ENCODE measurements at regions not wholly inside any gene's neighbourhood (a gene's known extent, or its start where the extent isn't known, plus 50 kb on each side); places are given as distances from the start of the nearest gene placed in this dataset.
"Not testable (repeated sequence)": the region's sequence is repeated elsewhere in the genome, so short reads cannot be mapped to it uniquely, and the experiment has no call there.

DNA sequence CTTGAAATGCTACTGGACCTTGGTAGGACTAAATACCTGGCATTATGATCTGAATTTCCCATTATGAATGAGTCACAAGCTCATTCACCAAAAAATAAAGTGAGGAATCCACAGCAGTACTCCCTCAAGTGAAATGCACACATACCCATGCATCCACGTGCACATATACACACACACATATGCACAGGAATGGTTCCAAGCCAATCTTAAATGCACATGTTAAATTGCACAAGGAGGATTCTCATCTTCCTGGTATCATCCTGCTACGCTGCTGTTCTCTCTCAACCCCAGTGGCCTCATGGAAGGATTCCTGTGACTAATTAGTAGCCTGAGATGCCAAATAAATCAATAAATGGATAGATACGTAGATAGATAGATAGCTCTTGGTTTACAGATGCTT lies 132.1 kb upstream of the KLF12 start:
- no peak for DNase-seq (ENCODE audit: low spot score)

DNA sequence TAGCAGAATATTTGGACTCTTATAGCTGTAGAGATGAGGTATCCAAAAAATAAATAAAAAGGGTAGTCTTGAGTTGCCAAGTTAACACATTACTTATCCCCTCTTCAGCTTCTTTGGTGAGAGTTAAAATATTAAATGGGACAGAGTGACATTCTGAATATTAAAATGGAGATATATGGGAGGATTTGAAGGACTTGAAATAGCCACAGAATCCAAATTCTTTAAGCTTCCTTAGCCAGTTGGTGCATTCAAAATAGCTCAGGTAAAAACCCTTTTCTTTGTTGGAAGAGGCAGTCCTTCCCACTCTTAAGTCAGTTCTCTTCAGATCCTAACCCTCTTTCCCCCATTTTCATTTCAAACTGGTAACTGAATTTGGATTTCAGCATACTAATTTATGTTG lies 130.1 kb upstream of the KLF12 start:
- DNase-seq (ENCODE audit: low spot score): no peak

DNA sequence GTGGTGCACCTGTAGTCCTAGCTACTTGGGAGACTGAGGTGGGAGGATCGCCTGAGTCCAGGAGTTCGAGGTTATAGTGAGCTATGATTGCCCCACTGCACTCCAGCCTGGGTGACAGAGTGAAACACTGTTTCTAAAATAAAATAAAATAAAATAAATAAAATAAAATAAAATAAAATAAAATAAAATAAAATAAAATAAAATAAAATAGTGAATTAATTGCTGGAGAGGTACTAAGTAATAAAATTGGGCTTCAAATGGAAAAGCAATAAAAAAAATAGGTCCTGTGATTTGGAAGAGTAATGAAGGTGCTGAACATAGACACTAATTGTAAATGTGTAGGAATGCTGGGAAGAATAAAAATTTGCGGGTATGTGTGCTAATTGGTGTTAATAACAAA lies 126.2 kb upstream of the KLF12 start:
- not testable (repeated sequence) for DNase-seq (ENCODE audit: low spot score)

DNA sequence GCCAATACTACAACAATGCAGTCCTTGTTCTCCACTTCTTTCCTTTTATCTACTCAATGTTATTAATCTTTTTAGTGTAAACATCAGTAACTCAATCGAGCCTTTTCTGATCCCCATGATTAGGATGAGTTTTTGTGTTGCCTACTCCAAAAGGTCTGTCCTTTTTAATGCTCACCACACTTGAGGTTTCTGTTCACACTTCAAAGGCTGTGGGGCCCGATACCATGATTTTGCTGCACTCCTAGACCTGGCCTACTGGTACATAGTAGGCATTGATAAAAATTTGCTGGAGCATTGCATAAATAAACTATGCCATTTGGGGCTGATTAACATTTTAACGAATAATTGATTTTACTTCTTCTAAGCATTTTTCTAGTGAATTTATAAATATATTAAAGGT lies 125.4 kb upstream of the KLF12 start:
- no peak for DNase-seq (ENCODE audit: low spot score)

DNA sequence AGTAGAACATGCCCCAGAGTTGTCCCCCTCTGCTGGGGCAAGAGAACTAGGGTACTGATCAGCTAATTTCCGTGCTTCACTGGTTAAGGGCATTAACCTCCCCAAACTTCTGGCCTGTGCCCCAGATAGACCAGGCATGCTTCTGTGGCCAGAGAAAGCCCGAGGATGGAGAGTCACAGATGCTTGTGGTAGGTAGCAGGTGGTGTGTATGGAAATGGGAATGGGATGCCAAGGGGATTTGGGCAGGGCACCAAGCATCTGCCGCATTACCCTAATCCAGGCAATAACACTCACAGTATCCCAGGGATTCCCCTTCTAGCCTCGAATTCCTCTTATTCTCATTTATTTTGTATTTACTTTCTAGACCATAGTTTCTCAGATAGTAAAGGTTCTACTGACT lies 124.8 kb upstream of the KLF12 start:
- no peak for DNase-seq (ENCODE audit: low spot score)

DNA sequence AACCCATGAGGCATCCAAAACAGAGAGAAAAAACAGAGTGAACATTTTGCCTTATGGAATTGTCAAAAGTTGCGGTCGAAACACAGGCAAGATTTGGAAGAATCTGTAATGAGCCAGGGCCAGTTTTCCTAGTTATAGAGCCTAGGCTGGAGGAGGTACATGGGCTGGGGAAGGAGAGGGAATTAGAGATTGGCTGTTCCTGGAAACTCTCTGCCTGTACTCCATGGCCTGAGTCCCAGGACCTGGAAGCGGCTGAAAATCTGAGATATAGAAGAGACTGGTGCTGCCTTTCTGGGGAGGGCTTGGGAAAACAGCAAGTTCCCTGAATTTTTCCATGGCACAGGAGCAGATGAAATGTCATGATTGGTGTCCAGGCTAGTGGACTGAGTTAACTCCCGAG lies 122.8 kb upstream of the KLF12 start:
- DNase-seq (ENCODE audit: low spot score): no peak

DNA sequence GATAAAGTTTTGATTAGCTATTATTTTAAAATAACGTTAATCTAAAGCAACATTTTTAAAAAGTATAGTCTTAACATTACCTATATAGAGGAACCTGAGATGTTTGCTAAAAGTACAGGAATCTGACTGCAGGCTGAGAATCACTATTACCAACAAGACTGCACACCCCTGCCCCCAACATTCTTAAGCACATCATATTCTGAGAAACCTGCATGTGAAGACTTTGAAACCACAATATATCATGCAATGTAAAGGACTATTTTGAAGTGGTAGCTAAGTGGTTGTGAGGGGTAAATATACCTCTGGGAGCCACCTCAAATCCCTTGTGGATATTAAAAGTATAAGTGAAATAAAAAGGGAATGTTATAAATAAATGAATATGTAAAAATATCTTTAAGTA lies 119.0 kb upstream of the KLF12 start:
- no peak for DNase-seq (ENCODE audit: low spot score)

DNA sequence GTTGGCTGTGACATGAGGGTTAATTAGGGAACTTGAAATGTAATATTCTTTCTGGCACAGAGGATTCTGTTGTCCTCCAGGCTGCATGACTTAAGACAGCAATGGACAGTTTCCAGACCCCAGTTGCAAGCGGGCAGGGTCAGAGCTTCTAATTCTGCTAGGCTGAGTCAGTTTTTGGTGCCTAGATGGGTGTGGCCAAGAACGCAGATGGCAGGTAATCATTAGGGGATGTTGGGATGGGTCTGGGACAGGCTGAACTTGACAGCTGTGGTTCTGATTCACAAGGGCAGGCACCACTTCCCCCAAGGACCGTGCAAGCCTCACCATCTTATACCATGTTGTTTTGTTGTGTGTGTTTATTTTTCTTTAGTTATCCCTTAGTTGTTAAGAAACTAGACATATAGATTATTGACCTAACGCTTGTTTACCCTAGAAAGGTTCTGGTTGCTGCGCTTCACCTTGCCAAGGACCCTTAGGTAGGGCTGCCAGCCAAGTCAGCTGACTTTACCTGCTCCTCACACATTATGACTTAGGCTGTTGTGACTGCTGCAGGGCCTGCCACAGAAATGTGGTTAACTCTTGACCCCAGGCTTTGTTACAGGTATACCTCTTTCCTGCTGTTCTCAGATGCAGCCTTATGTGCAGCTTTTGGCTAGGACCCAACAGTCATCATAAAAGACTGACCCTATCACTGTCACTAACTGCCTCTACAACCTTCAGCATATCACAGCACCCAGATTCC lies 117.7 kb upstream of the KLF12 start:
- no peak for DNase-seq (ENCODE audit: low spot score)

DNA sequence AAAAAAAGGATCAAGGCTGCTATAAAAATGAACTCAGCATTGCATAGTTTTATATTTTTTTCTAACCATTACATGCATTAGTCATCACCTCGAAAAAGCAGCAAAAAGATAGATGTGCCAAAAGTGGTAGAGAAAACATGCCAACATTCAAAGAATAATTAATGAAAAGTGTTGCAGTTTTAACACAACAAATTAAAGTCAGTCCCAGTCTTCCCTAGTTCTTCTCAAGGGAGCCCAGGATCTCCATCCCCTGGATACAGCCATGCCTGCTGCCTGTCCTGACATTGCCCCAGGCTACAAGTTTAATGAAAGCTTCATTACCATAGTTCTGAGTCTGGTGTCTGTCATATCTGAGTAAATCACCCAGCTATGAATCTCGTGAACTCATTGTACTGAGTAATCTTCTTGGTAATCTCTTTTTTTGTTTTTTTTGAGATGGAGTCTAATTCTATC lies 116.6 kb upstream of the KLF12 start:
- no peak for DNase-seq (ENCODE audit: low spot score)

DNA sequence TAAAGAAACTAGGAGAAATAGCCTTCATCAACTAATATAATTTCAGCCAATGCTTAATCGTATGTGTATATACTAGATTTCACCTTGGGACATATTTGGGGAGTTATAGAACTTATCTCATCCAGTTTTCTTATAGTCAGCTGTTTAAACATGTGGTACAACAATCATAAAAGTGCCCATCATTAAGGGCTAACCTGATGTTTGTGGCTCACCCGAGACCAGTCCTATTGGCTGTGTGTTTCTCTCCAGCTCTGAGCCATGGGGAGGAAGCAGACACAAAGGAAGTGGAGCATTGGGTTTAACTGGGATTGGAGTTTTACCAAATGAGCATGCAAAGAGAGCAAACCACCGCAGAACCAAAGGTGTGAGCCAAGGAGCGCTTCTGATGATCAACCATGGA lies 114.3 kb upstream of the KLF12 start:
- no peak for DNase-seq (ENCODE audit: low spot score)

DNA sequence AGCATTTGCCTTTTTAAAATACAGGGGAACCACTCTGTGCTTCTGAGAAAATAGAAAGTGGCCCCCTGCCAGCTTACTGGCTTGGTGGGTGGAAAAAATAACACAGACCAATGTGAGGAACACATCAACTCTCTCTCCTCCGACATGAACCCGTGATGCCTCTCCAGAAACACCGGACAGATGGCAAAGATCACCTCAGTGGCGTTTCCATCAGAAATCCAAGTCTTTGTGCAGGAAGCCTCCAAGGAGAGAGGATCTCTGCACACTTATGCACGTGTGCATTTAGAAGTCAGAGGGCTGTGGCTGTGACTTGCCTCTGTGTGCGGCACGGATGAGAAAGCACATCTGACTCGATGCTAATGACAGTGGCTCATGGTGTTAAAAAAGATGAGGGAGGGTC lies 112.3 kb upstream of the KLF12 start:
- no peak for DNase-seq (ENCODE audit: low spot score)

DNA sequence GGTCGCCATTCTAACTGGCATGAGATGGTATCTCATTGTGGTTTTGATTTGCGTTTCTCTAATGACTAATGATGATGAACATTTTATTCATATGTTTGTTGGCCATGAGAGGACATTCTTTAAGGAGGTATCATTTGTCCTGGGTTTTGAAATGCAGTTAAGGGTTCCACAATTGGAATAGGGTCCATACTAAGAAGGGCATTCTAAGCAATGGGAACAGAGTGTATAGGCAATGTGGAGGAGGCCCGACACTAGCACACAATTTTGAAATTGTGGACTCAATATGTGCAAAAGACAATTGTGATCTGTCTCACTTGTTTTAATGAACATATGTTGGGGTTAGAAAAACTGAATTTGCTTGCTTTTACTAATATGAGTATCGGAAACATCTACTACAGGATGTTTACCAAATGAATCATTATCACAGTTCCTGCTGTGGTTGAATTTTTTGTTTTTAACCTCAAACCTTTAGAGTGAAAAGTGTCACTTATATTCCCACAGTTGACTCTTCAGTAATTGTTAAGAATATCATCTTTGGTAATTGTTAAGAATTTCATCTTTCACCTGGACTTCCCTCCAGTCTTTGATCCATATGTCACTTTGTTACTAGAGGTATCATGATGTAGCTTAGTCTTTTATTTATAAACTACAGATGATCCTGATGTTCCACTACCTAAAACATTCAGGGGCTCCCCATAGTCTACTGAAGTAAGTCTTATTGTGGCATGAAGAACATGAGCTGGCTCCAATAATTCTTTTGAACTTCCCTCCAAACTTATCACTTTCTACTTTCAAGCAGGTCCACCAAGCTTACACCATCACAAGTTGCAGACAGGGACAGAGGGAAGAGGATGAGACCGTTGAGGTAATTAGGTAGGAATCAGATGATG lies 109.7 kb upstream of the KLF12 start:
- no peak for DNase-seq (ENCODE audit: low spot score)

DNA sequence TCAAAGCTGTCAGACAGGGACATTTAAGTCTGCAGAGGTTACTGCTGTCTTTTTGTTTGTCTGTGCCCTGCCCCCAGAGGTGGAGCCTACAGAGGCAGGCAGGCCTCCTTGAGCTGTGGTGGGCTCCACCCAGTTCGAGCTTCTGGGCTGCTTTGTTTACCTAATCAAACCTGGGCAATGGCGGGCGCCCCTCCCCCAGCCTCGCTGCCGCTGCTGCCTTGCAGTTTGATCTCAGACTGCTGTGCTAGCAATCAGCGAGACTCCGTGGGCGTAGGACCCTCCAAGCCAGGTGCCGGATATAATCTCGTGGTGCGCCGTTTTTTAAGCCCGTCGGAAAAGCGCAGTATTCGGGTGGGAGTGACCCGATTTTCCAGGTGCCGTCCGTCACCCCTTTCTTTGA lies 107.1 kb upstream of the KLF12 start:
- not testable (repeated sequence) for DNase-seq (ENCODE audit: low spot score)

DNA sequence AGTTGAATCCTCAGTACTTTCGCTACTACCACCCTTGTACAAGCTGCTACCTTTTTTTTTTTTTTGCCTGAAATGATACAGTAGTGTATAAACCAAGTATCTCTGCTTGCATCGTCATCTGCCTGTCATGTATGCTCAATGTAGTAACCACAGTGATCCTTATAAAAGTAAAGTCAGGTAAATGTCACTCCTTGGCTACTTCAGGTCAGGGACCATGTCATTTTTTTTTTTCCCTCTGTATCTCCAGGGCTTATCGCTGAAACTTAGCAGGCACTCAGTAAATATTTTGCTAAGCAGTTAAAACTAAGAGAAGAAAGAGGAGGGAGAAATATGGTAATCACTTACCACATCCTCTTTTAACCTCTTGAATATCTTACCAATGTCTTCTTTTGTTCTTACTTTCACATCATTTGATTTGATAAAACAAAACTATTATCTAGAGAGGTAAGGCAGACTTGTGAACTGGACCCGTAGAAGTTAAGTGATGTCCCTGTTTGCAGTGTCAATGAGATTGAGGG lies 96.8 kb upstream of the KLF12 start:
- DNase-seq (ENCODE audit: low spot score): no peak

DNA sequence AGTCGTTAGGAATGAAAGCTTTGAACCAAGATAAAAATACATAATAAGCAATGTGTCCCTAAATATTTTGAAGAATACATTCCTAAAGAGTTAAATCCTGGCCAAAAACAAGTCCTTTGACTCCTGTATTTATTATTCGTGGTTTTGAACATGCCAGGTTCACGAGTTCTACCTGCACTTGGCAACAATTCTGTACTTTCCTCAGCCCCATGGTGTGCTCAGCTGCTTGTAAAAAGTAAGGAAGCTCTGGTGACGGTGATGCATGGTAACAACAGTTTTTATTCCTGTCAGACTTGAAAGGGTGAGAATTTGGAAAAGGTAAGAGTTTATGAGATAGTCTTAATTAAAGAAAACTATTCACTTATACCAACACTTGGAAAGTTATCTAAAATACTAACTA lies 95.0 kb upstream of the KLF12 start:
- DNase-seq (ENCODE audit: low spot score): no peak

DNA sequence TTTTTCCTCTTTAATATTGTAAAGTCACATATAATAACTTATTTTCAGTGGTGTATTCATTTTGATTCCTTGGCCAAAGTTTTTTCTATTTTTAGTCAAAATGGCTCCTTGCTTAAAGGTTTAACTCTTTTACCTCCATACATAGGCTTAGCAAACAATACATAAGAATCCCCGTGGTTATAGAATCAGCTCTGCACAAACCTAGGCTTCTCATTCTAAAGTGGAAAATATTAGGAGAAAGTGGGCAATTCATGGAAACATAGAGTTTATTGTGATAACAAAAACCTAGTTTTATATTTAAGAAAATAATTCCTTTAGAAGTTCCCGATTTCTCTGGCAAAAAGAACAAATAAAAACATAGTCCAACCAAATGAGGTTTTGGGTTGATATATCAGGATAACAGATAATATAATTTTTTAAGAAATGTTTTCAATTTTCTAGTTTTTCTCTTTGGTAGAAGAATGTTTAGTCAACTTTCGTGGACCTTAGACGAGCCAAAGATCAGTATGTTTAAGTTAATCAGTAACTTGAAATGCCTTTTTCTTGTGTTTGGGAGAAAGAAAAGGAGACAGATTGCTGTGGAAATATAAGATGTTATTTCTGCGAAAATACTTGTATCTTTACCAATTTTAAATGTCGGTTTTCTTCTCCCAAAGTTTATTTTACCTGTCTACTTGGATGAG lies 93.4 kb upstream of the KLF12 start:
- no peak for DNase-seq (ENCODE audit: low spot score)

DNA sequence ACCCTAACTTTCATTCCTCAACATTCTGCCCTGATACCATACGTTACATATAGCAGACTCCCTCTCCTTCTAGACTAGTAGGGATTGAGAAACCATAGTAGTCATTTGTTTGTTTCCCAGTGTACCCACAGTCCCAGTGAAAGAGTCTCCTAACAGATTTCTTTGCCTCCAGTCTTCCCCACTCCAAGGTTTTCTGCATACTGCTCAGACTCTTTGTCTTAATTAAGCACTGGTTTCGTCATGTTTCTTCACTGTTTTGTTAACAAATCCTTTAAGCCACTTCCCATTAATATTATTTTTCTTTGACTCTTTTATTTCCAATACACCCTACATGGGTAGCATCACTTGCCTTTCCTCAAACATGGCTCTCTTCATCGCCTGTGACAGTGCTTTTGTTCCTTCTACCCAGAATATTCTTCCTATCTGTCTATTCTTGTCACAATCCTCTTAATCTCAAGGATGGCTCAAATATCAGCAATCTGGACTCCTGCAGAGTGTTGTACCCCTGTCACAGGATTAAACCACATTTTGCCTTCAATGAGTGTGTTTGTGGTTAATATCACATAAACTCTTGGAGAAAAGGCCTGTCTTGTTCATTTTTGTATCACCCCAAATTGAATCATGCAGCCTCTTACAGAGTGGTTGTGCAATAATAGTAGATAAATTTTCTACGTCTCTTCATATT lies 92.7 kb upstream of the KLF12 start:
- DNase-seq (ENCODE audit: low spot score): no peak

DNA sequence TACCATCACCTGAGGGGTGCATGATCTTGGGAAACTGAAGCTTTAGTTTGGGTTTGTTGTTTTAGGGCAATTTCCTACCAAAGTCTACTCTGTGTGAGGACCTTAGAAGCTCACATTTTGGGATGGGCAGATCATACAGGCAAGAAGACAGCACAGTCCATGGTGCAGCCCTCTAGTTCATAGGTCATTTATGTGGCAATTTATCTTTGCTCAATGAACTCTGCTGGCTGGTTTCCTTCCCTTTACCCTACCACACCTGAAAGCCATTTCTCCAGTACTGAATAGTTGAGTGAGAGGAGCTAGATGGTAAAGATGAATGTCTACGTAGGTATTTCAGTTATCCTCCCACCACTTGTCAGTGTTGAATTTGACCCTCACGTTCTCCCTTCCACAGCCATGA lies 87.5 kb upstream of the KLF12 start:
- no peak for DNase-seq (ENCODE audit: low spot score)

DNA sequence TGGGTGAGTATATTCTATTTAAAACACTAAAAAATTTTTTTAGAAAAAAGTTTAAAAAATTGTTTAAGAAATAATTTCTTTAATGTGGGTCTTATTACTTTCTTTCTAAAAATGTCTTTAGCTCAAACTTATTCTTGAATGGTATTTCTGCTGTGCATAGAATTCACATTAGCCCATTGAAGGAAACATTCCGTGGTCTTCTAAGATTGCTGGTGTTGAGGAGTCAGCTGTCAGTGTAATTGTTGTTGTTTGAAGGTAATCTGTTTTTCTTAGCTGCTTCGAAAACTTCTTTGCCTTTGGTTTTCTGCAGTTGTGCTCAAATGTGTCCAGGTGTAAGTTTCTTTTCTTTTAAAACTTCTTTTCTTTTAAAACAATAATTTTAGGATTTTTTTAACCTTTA lies 85.4 kb upstream of the KLF12 start:
- no peak for DNase-seq (ENCODE audit: low spot score)

DNA sequence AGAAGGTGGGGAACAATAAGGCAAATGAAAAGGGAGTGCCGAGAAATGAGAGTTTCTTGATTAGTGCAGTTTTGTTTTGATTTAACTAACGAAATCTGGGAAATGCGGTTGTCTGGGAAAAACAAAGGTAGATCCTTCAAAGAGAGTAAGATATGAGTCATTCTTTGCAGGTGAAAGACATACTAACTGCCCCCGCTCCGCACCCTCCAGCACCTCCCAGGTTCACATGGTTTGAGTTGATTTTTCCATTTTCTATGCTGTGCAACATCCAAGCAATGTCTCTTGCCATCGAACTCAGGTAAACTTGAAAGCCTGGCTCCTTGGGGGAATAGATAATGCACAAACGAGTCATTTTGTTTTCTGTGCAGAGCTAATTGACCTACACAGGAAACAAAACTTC lies 84.1 kb upstream of the KLF12 start:
- no peak for DNase-seq (ENCODE audit: low spot score)

DNA sequence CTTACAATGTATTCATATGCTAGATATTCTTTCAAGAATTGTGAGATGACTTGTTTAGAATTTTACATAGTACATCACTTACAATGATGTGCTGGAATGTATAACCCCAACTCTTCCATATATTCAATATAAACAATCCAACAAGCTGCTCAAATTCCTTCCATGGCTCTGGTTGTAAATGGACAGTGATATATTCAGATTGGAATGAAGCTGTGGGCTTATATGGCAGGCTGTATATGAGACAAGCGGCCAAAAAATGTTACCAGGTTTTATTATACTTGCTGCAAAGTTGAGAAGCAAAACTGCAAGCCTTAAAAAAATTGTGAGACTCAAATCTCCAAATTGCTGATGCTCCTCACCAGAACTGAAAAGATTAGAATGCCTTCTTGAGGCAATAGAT lies 83.6 kb upstream of the KLF12 start:
- no peak for DNase-seq (ENCODE audit: low spot score)
